ENCODE measurements at regions not wholly inside any gene's neighbourhood (a gene's known extent, or its start where the extent isn't known, plus 50 kb on each side); places are given as distances from the start of the nearest gene placed in this dataset.

DNA sequence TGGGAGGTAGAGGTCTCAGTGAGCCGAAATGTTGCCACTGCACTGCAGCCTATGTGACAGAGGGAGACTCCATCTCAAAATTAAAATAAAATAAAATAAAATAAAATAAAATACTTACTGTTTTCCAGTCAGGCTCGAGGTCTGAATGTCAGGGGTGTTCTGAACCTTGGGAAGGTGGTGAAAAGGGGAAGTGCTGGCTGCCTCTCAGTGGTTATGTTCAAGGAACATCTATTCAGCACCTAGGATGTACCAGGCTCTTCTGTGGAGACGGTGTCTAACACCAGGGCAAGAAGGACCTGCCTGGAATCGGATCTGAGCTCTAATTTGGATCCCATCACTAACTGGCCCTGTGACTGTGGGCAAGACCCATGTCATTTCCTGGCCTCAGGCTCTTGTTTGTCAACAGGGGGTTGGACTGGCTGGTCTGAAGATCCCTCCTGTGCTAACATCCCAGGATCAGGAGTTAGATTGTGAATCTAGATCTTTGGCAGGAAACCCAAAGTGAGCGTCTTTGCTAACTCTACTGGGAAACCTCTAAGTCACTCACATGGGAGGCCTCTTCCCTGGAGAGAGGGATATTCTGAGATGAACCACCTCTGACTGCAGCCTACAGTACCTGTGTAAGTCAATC lies 63.4 kb upstream of the SIRPG start:
- no peak for ATAC-seq
- no peak overlapping the region for H3K27ac ChIP-seq
- peaks cover 0 to 9% (median 0%) of the 10 kb centered on the region in 12 donors for H3K9me3 ChIP-seq
- H3K4me3 ChIP-seq, result no peak overlapping the region
- WGBS, 4 donors, result 64 to 71% (median 68%) methylated on average over 5 of the region's 5 CpGs
- no peak for TF ChIP-seq POLR2A (IDR thresholded peaks at IDR 0.05)
- TF ChIP-seq, protein P1, sequence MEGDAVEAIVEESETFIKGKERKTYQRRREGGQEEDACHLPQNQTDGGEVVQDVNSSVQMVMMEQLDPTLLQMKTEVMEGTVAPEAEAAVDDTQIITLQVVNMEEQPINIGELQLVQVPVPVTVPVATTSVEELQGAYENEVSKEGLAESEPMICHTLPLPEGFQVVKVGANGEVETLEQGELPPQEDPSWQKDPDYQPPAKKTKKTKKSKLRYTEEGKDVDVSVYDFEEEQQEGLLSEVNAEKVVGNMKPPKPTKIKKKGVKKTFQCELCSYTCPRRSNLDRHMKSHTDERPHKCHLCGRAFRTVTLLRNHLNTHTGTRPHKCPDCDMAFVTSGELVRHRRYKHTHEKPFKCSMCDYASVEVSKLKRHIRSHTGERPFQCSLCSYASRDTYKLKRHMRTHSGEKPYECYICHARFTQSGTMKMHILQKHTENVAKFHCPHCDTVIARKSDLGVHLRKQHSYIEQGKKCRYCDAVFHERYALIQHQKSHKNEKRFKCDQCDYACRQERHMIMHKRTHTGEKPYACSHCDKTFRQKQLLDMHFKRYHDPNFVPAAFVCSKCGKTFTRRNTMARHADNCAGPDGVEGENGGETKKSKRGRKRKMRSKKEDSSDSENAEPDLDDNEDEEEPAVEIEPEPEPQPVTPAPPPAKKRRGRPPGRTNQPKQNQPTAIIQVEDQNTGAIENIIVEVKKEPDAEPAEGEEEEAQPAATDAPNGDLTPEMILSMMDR (IDR thresholded peaks at IDR 0.05), result no peak
- no peaks in the 10 kb centered on the region for H3K36me3 ChIP-seq
- intact Hi-C loops (cut with DNase I), result no loop called here
- no peaks in the 10 kb centered on the region for H3K4me1 ChIP-seq
- no peak for DNase-seq
- peaks cover 0 to 15% (median 0%) of the 10 kb centered on the region in 9 donors for H3K27me3 ChIP-seq

DNA sequence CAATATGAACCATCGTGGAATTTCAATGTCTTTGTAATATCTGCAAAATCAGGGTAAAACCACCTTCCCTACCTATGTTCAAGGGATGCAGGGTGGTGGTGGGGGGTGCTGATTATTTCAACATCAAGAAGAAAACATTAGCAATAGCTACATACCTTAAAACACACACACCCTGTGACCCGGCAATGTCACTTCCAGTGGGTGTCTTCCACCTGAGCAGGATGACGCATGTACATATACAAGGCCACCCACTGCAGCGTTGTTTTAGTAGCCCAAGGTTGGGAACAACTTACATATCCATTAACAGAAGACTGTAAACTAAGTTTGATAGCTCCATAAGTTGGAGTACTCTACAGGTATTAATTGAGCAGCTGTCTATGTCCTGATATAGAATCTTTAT lies 62.6 kb upstream of the SIRPG start:
- Histone ChIP-seq H3K27ac (no peak overlapping the region), H3K9me3 (peaks cover 0 to 9% (median 0%) of the 10 kb centered on the region in 12 donors), H3K36me3 (no peaks in the 10 kb centered on the region), H3K4me1 (no peaks in the 10 kb centered on the region), H3K27me3 (peaks cover 0 to 15% (median 0%) of the 10 kb centered on the region in 9 donors), H3K4me3 (no peak overlapping the region)
- ATAC-seq (no peak), DNase-seq (no peak)
- no peak for TF ChIP-seq POLR2A (IDR thresholded peaks at IDR 0.05)
- WGBS, 4 donors, result 91 to 94% (median 93%) methylated on average over 4 of the region's 4 CpGs
- intact Hi-C loops (cut with DNase I), result no loop called here

DNA sequence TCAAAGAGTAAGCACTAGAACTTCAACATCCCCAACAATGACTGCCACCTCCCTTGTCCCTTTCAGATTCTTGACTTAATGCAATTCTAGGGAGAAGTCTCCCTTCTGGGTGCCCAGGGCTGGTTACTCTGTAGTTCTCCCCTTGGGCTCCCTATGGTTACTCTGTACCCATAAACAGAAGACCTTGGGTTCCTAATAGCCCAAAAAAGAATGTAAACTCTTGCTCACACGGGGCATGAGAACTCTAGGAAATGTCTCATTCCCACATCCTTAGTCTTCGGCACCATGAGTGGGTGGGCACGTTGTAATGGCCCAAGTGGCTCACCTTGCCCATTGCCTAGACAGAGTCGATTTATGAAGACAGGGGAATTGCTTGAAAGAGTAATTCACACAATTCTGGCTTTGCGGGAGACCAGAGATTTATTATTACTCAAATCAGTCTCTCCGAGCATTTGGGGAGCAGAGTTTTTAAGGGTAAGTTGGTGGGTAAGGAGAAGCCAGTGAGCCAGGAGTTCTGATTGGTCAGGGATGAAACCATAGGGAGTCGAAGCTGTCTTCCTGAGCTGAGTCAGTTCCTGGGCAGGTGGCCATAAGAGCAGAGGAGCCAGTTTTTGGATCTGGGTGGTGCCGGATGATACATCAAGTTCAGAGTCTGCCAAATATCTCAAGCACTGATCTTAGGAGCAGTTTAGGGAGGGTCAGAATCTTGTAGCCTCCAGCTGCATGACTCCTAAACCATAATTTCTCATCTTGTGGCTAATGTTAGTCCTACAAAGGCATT lies 61.2 kb upstream of the SIRPG start:
- TF ChIP-seq, protein P1 (IDR thresholded peaks at IDR 0.05), result no peak
- TF ChIP-seq POLR2A (IDR thresholded peaks at IDR 0.05), result no peak
- Histone ChIP-seq H3K36me3 (no peaks in the 10 kb centered on the region), H3K4me1 (no peaks in the 10 kb centered on the region), H3K9me3 (peaks cover 0 to 5% (median 0%) of the 10 kb centered on the region in 12 donors), H3K4me3 (no peak overlapping the region), H3K27ac (no peak overlapping the region), H3K27me3 (peaks cover 0 to 15% (median 0%) of the 10 kb centered on the region in 9 donors)
- no peak for DNase-seq
- 58 to 76% (median 69%) methylated on average over 8 of the region's 8 CpGs for WGBS, 4 donors
- intact Hi-C loops (cut with DNase I), result no loop called here
- ATAC-seq, result no peak

DNA sequence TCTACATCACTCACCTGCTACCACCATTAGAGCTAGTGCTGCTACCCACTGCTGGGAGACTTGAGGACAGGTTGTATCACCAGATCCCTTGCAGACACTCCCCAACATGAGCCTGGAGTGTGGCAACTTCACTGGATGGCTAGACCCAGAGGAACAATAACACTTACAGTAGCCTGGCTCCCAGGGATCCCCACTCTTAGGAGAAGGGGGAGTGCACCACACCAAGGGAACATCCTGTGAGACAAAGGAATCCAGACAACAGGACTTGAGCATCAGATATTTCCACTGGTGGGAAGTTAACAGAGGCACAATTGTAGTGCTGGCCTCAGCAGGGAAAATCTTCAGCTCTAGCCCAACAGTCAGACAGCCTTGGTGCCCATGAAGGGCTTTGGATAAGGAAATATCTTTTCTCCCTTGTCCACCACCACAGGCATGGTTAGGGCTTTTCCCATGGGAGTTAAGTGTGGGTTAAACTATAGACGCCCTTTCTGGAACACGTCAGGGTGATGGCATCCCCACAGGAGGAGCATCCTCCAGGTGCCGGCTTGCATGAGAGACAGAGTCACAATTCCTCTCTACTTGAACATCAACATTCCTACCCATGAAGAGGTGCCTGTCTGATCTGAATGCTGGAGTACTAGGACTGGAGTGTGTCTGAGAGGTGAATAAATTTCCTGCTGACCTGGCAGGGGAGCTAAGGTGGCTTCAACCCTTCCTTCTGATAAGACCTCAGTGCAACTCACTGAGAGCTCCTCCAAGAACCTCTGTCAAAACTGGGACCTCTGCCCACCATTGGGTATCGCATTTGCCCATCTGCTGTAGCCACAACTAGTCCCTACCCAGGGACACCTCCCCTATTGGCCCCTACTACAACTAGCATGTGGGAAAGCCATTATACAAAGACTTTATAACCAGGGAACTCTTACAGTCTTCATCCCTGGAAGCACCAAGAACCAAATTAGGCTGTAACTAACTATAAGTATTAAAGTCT lies 55.4 kb upstream of the SIRPG start:
- intact Hi-C loops (cut with DNase I), result no loop called here
- H3K4me1 ChIP-seq, result peaks cover 0 to under 1% (median 0%) of the 10 kb centered on the region in 12 donors
- H3K4me3 ChIP-seq, result no peak overlapping the region
- H3K36me3 ChIP-seq, result no peaks in the 10 kb centered on the region
- H3K27ac ChIP-seq, result no peak overlapping the region
- ATAC-seq (no peak), DNase-seq (no peak)
- WGBS, 4 donors, result 73 to 80% (median 76%) methylated on average over 4 of the region's 4 CpGs
- peaks cover 0 to 21% (median 0%) of the 10 kb centered on the region in 12 donors for H3K9me3 ChIP-seq
- TF ChIP-seq, protein P1 (IDR thresholded peaks at IDR 0.05), result no peak
- no peak for TF ChIP-seq POLR2A (IDR thresholded peaks at IDR 0.05)
- H3K27me3 ChIP-seq, result peaks cover 0 to 11% (median 0%) of the 10 kb centered on the region in 9 donors
